K562 (cell line): ENCODE measurements at regions not wholly inside any gene's neighbourhood (a gene's known extent, or its start where the extent isn't known, plus 50 kb on each side); places are given as distances from the start of the nearest gene placed in this dataset.

Experiments used
- BCL6 ChIP-seq: fragments of 250-450 bp; sonication (Bioruptor Pico); IDR thresholded peaks from 2 replicates; pipeline ENCODE4 v1.4.0; 2020
- CBX5 ChIP-seq: IDR thresholded peaks from 2 replicates; pipeline ENCODE4 v1.6.1; 2014; ENCODE audit warnings: low read depth, borderline replicate concordance
- CGGBP1 ChIP-seq: fragments of 250-450 bp; sonication (Bioruptor Pico); IDR thresholded peaks from 2 replicates; pipeline ENCODE4 v1.9.0; 2021; ENCODE audit warnings: mild to moderate bottlenecking
- CREM ChIP-seq: IDR thresholded peaks from 2 replicates; pipeline ENCODE4 v1.6.1; 2014; ENCODE audit warnings: antibody characterized with exemption, low read depth
- CTBP1 ChIP-seq: fragments of 450-650 bp; IDR thresholded peaks from 2 replicates; pipeline ENCODE4 v1.6.1; 2016; ENCODE audit warnings: borderline replicate concordance
- CUX1 ChIP-seq: fragments of 200-800 bp; sonication (Bioruptor generic); IDR thresholded peaks from 2 replicates; pipeline ENCODE4 v1.6.1; 2016; ENCODE audit warnings: missing genetic modification characterization, missing compliant biosample characterization
- EHMT2 ChIP-seq: fragments of 450-650 bp; IDR thresholded peaks from 2 replicates; pipeline ENCODE4 v1.6.1; 2018; ENCODE audit warnings: antibody characterized with exemption
- ETV1 ChIP-seq: fragments of 450-650 bp; conservative IDR thresholded peaks from 2 replicates; pipeline ENCODE4 v1.6.1; 2016; ENCODE audit warnings: missing genetic modification characterization, control low read depth, low read depth, missing compliant biosample characterization
- FOXK2 ChIP-seq, 2 experiments: fragments of 450-650 bp; IDR thresholded peaks in 1 of 2; conservative IDR thresholded peaks in 1 of 2; 2 replicates each; pipeline ENCODE4 v1.6.1; 2016; ENCODE audit warnings: low read depth in 2 of 2, mild to moderate bottlenecking in 1 of 2
- FUS ChIP-seq: fragments of 200-400 bp; formaldehyde crosslinking; optimal IDR thresholded peaks from 2 replicates; pipeline ENCODE3; 2017; ENCODE audit warnings: low read depth, low read length
- GATA2 ChIP-seq: sonication (generic); formaldehyde crosslinking; IDR thresholded peaks from 2 replicates; pipeline ENCODE4 v1.4.0; 2020; ENCODE audit warnings: mild to moderate bottlenecking, missing genetic modification reagents
- MTA1 ChIP-seq: fragments of 450-650 bp; IDR thresholded peaks from 2 replicates; pipeline ENCODE4 v1.6.1; 2017; ENCODE audit warnings: borderline replicate concordance
- NFATC3 ChIP-seq: fragments of 450-650 bp; IDR thresholded peaks from 2 replicates; pipeline ENCODE4 v1.6.1; 2017; ENCODE audit warnings: mild to moderate bottlenecking
- NFIC ChIP-seq: fragments of 450-650 bp; IDR thresholded peaks from 2 replicates; pipeline ENCODE4 v1.6.1; 2017; ENCODE audit warnings: mild to moderate bottlenecking, inconsistent platforms
- OTX1 ChIP-seq: fragments of 450-650 bp; formaldehyde crosslinking; IDR thresholded peaks from 2 replicates; pipeline ENCODE4 v1.4.0; 2022; ENCODE audit warnings: mild to moderate bottlenecking
- PHF20 ChIP-seq: fragments of 450-650 bp; IDR thresholded peaks from 2 replicates; pipeline ENCODE4 v1.6.1; 2018; ENCODE audit not compliant: partially characterized antibody
- RUNX1 ChIP-seq: sonication (generic); IDR thresholded peaks from 2 replicates; pipeline ENCODE4 v1.6.1; 2016; ENCODE audit warnings: antibody characterized with exemption, low read depth
- SOX6 ChIP-seq: fragments of 450-650 bp; IDR thresholded peaks from 2 replicates; pipeline ENCODE4 v1.6.1; 2014; ENCODE audit warnings: mild to moderate bottlenecking
- SREBF2 ChIP-seq: sonication (generic); formaldehyde crosslinking; IDR thresholded peaks from 2 replicates; pipeline ENCODE4 v1.4.0; 2020; ENCODE audit warnings: mild to moderate bottlenecking, missing genetic modification reagents
- STAT5A ChIP-seq: IDR thresholded peaks from 2 replicates; pipeline ENCODE4 v1.6.1; 2012; ENCODE audit warnings: low read length, inconsistent platforms, borderline replicate concordance
- TAF15 ChIP-seq: fragments of 200-400 bp; formaldehyde crosslinking; IDR thresholded peaks from 2 replicates; pipeline ENCODE4 v1.6.1; 2017; ENCODE audit warnings: mild to moderate bottlenecking, low read depth, low read length, moderate library complexity
- TAL1 ChIP-seq: fragments of 450-650 bp; IDR thresholded peaks from 2 replicates; pipeline ENCODE4 v1.6.1; 2016; ENCODE audit warnings: mild to moderate bottlenecking
- TRIM28 ChIP-seq: fragments of 450-650 bp; IDR thresholded peaks from 2 replicates; pipeline ENCODE4 v1.6.1; 2017
- ZBTB8A ChIP-seq: fragments of 450-650 bp; IDR thresholded peaks from 2 replicates; pipeline ENCODE4 v1.6.1; 2018; ENCODE audit warnings: mild to moderate bottlenecking, moderate library complexity; ENCODE audit not compliant: partially characterized antibody
- ZEB2 ChIP-seq: fragments of 450-650 bp; IDR thresholded peaks from 2 replicates; pipeline ENCODE4 v1.6.1; 2016
- ZNF431 ChIP-seq: sonication (generic); formaldehyde crosslinking; IDR thresholded peaks from 2 replicates; pipeline ENCODE4 v1.8.0; 2022; ENCODE audit warnings: mild to moderate bottlenecking, missing genetic modification reagents
- ZNF644 ChIP-seq: fragments of 200-800 bp; sonication (Bioruptor generic); IDR thresholded peaks from 2 replicates; pipeline ENCODE4 v1.6.1; 2016; ENCODE audit warnings: low read depth, missing genetic modification characterization, missing compliant biosample characterization
- ZNF717 ChIP-seq: fragments of 250-450 bp; sonication (Bioruptor Pico); IDR thresholded peaks from 2 replicates; pipeline ENCODE4 v1.5.0; 2021
- ZNF766 ChIP-seq: fragments of 200-800 bp; sonication (Bioruptor generic); conservative IDR thresholded peaks from 2 replicates; pipeline ENCODE4 v1.6.1; 2016; ENCODE audit warnings: missing genetic modification characterization, missing compliant biosample characterization
- ZSCAN29 ChIP-seq: fragments of 450-650 bp; IDR thresholded peaks from 2 replicates; pipeline ENCODE4 v1.6.1; 2017

GRCh38 chr6:33905071-33905609 lies 101.3 kb upstream of the MLN start (continued):
- TF ChIP-seq ZNF431 (no peak), ZSCAN29 (no peak), ETV1 (peak; percentile 39), ZNF717 (CRISPR knock-in tag) (no peak), FUS (no peak), BCL6 (no peak), STAT5A (peak; percentile 76; the same call in 1 of the 2 replicates), EHMT2 (peak; percentile 63; the same call in 1 of the 2 replicates), SREBF2 (CRISPR knock-in tag) (no peak), MTA1 (peak; percentile 68), TRIM28 (peak; percentile 59; the same call in 1 of the 2 replicates), ZNF766 (CRISPR knock-in tag) (no peak), ZNF644 (no peak), OTX1 (CRISPR knock-in tag) (no peak), NFIC (peak; percentile 56), GATA2 (peak; percentile 90), CTBP1 (peak; percentile 100), FOXK2 (conservative IDR thresholded peaks at IDR 0.05 in 1 of 2, IDR thresholded peaks at IDR 0.05 in 1 of 2; ENCODE audit: low read depth in 2 of 2) (peak in 1 of 2 experiments; percentile 41; a peak in 1 of 4 replicates), TAL1 (peak; percentile 89), CUX1 (CRISPR knock-in tag) (no peak), NFATC3 (no peak), CBX5 (no peak), SOX6 (peak; percentile 77), ZEB2 (peak; percentile 96), RUNX1 (no peak), PHF20 (no peak), CREM (peak; percentile 42; the same call in 1 of the 2 replicates), ZBTB8A (no peak), CGGBP1 (CRISPR knock-in tag) (no peak), TAF15 (no peak)
